ENCODE measurements at regions not wholly inside any gene's neighbourhood (a gene's known extent, or its start where the extent isn't known, plus 50 kb on each side); places are given as distances from the start of the nearest gene placed in this dataset.

DNA sequence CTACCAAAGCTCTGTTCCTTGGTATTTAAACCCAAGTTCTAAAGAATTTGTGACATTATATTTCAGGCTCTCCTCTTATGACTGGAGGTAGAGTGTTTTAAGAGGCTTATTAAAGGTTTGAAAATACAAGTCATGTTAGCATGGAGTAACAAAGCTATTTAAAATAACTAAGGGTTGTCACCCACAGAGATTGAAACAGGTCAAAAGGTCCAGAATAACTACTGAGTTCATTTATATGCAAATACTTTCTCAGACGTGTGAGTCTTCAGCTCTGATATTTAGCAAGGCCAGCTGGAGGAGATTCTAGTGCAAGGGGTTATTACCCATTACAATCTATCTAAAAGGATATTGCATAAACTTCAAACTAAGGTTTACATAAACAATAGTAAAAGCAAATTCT lies 1538.8 kb upstream of the CDH8 start:
- H3F3A ChIP-seq (ENCODE audit: insufficient read depth, low read length), result no peaks in the 10 kb centered on the region
- H3K36me3 ChIP-seq (replicated peaks; ENCODE audit: insufficient read depth, low read length), result no peaks in the 10 kb centered on the region
- H3K9me3 ChIP-seq (replicated peaks; ENCODE audit: insufficient read depth, low read length), result no peaks in the 10 kb centered on the region
- H3K27me3 ChIP-seq (replicated peaks; ENCODE audit: insufficient read depth, low read length), result no peaks in the 10 kb centered on the region
- no peak overlapping the region for H3K4me3 ChIP-seq (ENCODE audit: low read length)
- no peaks in the 10 kb centered on the region for H4K20me1 ChIP-seq (ENCODE audit: insufficient read depth, low read length)
- H3K27ac ChIP-seq (ENCODE audit: low read length), result no peak overlapping the region
- no peak overlapping the region for H3K9ac ChIP-seq (ENCODE audit: low read length)
- H3K9me2 ChIP-seq (replicated peaks; ENCODE audit: insufficient read depth, low read length), result no peaks in the 10 kb centered on the region
- no peaks in the 10 kb centered on the region for H3K79me2 ChIP-seq (ENCODE audit: low read length)
- no peak for DNase-seq
- no peaks in the 10 kb centered on the region for H3K4me1 ChIP-seq (ENCODE audit: low read length)
- TF ChIP-seq EZH2phosphoT487 (IDR thresholded peaks at IDR 0.05; ENCODE audit: low read length) (no peak), EZH2 (optimal IDR thresholded peaks at IDR 0.05; ENCODE audit: low read depth, low read length) (no peak)
- TF ChIP-seq, protein P1, sequence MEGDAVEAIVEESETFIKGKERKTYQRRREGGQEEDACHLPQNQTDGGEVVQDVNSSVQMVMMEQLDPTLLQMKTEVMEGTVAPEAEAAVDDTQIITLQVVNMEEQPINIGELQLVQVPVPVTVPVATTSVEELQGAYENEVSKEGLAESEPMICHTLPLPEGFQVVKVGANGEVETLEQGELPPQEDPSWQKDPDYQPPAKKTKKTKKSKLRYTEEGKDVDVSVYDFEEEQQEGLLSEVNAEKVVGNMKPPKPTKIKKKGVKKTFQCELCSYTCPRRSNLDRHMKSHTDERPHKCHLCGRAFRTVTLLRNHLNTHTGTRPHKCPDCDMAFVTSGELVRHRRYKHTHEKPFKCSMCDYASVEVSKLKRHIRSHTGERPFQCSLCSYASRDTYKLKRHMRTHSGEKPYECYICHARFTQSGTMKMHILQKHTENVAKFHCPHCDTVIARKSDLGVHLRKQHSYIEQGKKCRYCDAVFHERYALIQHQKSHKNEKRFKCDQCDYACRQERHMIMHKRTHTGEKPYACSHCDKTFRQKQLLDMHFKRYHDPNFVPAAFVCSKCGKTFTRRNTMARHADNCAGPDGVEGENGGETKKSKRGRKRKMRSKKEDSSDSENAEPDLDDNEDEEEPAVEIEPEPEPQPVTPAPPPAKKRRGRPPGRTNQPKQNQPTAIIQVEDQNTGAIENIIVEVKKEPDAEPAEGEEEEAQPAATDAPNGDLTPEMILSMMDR (IDR thresholded peaks at IDR 0.05; ENCODE audit: low read length), result no peak
- no peak overlapping the region for H3K4me2 ChIP-seq (ENCODE audit: low read depth, low read length)
- no peak overlapping the region for H2AFZ ChIP-seq (ENCODE audit: low read length)

DNA sequence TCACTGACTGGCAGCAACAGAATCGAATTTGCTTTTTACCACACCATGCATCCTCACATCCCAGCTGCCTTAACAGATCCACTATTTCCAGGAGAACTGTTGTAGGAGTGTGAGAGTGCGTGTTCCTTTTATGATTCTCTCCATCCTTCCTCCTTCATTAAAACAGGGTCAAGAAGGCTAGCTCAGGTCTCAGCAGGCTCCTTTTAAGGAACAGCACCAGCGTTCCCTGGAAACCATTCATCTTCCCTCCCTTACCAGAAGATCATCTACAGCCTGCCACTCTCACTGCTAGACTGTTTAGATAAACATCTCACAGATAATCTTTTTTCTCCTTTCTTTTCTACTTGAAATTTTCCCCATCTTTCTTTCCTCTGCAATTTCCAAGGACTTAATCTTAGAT lies 1531.9 kb upstream of the CDH8 start:
- H3K4me2 ChIP-seq (ENCODE audit: low read depth, low read length), result no peak overlapping the region
- no peaks in the 10 kb centered on the region for H3K36me3 ChIP-seq (replicated peaks; ENCODE audit: insufficient read depth, low read length)
- H3F3A ChIP-seq (ENCODE audit: insufficient read depth, low read length), result no peaks in the 10 kb centered on the region
- peaks cover 8% of the 10 kb centered on the region for H3K4me1 ChIP-seq (ENCODE audit: low read length)
- no peak overlapping the region for H3K27ac ChIP-seq (ENCODE audit: low read length)
- no peak overlapping the region for H3K9ac ChIP-seq (ENCODE audit: low read length)
- no peaks in the 10 kb centered on the region for H3K27me3 ChIP-seq (replicated peaks; ENCODE audit: insufficient read depth, low read length)
- no peak for DNase-seq
- H2AFZ ChIP-seq (ENCODE audit: low read length), result no peak overlapping the region
- no peaks in the 10 kb centered on the region for H3K9me2 ChIP-seq (replicated peaks; ENCODE audit: insufficient read depth, low read length)
- no peaks in the 10 kb centered on the region for H3K79me2 ChIP-seq (ENCODE audit: low read length)
- no peaks in the 10 kb centered on the region for H4K20me1 ChIP-seq (ENCODE audit: insufficient read depth, low read length)
- H3K4me3 ChIP-seq (ENCODE audit: low read length), result no peak overlapping the region
- TF ChIP-seq, protein P1 (IDR thresholded peaks at IDR 0.05; ENCODE audit: low read length), result no peak
- TF ChIP-seq EZH2 (optimal IDR thresholded peaks at IDR 0.05; ENCODE audit: low read depth, low read length) (no peak), EZH2phosphoT487 (IDR thresholded peaks at IDR 0.05; ENCODE audit: low read length) (no peak)
- H3K9me3 ChIP-seq (replicated peaks; ENCODE audit: insufficient read depth, low read length), result no peaks in the 10 kb centered on the region

DNA sequence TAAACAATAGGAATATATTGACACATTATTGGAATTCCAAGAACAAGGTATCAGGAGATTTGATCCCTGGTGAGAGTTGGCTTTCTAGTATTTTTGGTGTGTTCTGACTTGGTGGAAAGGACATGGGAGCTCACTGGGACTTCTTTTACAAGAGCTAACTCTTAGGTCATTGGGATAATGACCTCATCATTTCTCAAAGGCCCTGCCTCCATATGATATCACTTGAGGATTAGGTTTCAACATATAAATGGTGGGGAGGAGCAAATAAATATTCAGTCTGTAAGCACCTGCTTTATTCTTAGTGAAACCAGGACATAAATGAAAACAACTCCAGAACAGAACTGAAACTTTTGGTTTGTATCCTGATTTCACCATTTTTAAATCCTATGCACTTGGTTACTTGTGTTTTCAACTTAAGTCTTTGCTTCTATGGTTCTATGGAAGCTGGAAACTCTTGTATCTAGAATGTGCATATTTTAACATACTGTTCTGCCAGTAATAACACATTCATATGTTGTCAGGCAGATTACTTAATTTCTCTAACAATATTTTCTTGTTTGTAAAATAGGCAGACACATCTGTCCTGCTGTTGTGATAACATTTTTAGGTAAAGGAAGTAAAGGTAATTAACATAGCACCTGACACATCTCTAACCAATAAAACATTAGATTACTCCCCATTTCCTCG lies 1527.7 kb upstream of the CDH8 start:
- Histone ChIP-seq H4K20me1 (ENCODE audit: insufficient read depth, low read length) (no peaks in the 10 kb centered on the region), H3K27ac (ENCODE audit: low read length) (no peak overlapping the region), H2AFZ (ENCODE audit: low read length) (no peak overlapping the region), H3K4me2 (ENCODE audit: low read depth, low read length) (no peak overlapping the region), H3K27me3 (replicated peaks; ENCODE audit: insufficient read depth, low read length) (no peaks in the 10 kb centered on the region), H3F3A (ENCODE audit: insufficient read depth, low read length) (no peaks in the 10 kb centered on the region), H3K9me3 (replicated peaks; ENCODE audit: insufficient read depth, low read length) (no peaks in the 10 kb centered on the region), H3K4me1 (ENCODE audit: low read length) (peaks cover 8% of the 10 kb centered on the region), H3K9me2 (replicated peaks; ENCODE audit: insufficient read depth, low read length) (no peaks in the 10 kb centered on the region), H3K4me3 (ENCODE audit: low read length) (no peak overlapping the region), H3K36me3 (replicated peaks; ENCODE audit: insufficient read depth, low read length) (no peaks in the 10 kb centered on the region), H3K79me2 (ENCODE audit: low read length) (no peaks in the 10 kb centered on the region), H3K9ac (ENCODE audit: low read length) (no peak overlapping the region)
- TF ChIP-seq EZH2 (optimal IDR thresholded peaks at IDR 0.05; ENCODE audit: low read depth, low read length), result no peak
- TF ChIP-seq EZH2phosphoT487 (IDR thresholded peaks at IDR 0.05; ENCODE audit: low read length), result no peak
- TF ChIP-seq, protein P1 (IDR thresholded peaks at IDR 0.05; ENCODE audit: low read length), result no peak
- DNase-seq, result peak; percentile 12
